ENCODE measurements at regions not wholly inside any gene's neighbourhood (a gene's known extent, or its start where the extent isn't known, plus 50 kb on each side); places are given as distances from the start of the nearest gene placed in this dataset.

GRCh38 chr5:93150311-93151012, 430.6 kb downstream of the NR2F1-AS1 start:
- CTCF ChIA-PET, result no interaction called here
- TF ChIP-seq CTCF (IDR thresholded peaks at IDR 0.05), result no peak
- intact Hi-C loops (cut with micrococcal nuclease), result no loop called here
- Mint-ChIP-seq H3K27me3 (no peaks in the 10 kb centered on the region), H3K9me3 (no peaks in the 10 kb centered on the region), H3K27ac (no peak overlapping the region), H3K4me1 (ENCODE audit: low read depth) (no peaks in the 10 kb centered on the region), H3K4me3 (no peak overlapping the region), H3K36me3 (ENCODE audit: low read depth) (no peaks in the 10 kb centered on the region)
- ATAC-seq (no peak), DNase-seq (no peak)
- POLR2A ChIA-PET, result no interaction called here

- Mint-ChIP-seq H3K27ac (no peak overlapping the region), H3K4me3 (no peak overlapping the region), H3K9me3 (no peaks in the 10 kb centered on the region), H3K36me3 (ENCODE audit: low read depth) (no peaks in the 10 kb centered on the region), H3K4me1 (ENCODE audit: low read depth) (no peaks in the 10 kb centered on the region), H3K27me3 (no peaks in the 10 kb centered on the region)
- DNase-seq, result no peak
- TF ChIP-seq CTCF (IDR thresholded peaks at IDR 0.05), result no peak
- ChIA-PET POLR2A (no interaction called here), CTCF (no interaction called here)
- intact Hi-C loops (cut with micrococcal nuclease), result no loop called here
- no peak for ATAC-seq
Observed at GRCh38 chr5:93145767-93146166, 435.3 kb downstream of the NR2F1-AS1 start.

GRCh38 chr5:93145019-93145418, 436.0 kb downstream of the NR2F1-AS1 start:
- ATAC-seq, result no peak
- no peak overlapping the region for H3K27ac Mint-ChIP-seq

GRCh38 chr5:93141969-93142368, 439.1 kb downstream of the NR2F1-AS1 start:
- POLR2A ChIA-PET, result no interaction called here

More at GRCh38 chr5:93145019-93145418, 436.0 kb downstream of the NR2F1-AS1 start:
- no peak overlapping the region for H3K4me3 Mint-ChIP-seq
- peaks cover 1% of the 10 kb centered on the region for H3K9me3 Mint-ChIP-seq
- CTCF ChIA-PET, result no interaction called here
- H3K27me3 Mint-ChIP-seq, result peaks cover 2% of the 10 kb centered on the region
- intact Hi-C loops (cut with micrococcal nuclease), result no loop called here
- POLR2A ChIA-PET, result no interaction called here
- DNase-seq, result no peak
- no peaks in the 10 kb centered on the region for H3K36me3 Mint-ChIP-seq (ENCODE audit: low read depth)
- TF ChIP-seq CTCF (IDR thresholded peaks at IDR 0.05), result no peak
- no peaks in the 10 kb centered on the region for H3K4me1 Mint-ChIP-seq (ENCODE audit: low read depth)

More at GRCh38 chr5:93141969-93142368, 439.1 kb downstream of the NR2F1-AS1 start:
- Mint-ChIP-seq H3K36me3 (ENCODE audit: low read depth) (no peaks in the 10 kb centered on the region), H3K4me3 (no peak overlapping the region), H3K4me1 (ENCODE audit: low read depth) (no peaks in the 10 kb centered on the region), H3K27ac (no peak overlapping the region), H3K9me3 (peaks cover 1% of the 10 kb centered on the region), H3K27me3 (peaks cover 2% of the 10 kb centered on the region)
- DNase-seq (no peak), ATAC-seq (no peak)
- CTCF ChIA-PET, result no interaction called here
- intact Hi-C loops (cut with micrococcal nuclease), result no loop called here
- no peak for TF ChIP-seq CTCF (IDR thresholded peaks at IDR 0.05)

All from activated CD8-positive, alpha-beta T cell treated with anti-CD3 and anti-CD28 coated beads for 36 hours (primary cell).